ENCODE measurements at regions not wholly inside any gene's neighbourhood (a gene's known extent, or its start where the extent isn't known, plus 50 kb on each side); places are given as distances from the start of the nearest gene placed in this dataset.

DNA sequence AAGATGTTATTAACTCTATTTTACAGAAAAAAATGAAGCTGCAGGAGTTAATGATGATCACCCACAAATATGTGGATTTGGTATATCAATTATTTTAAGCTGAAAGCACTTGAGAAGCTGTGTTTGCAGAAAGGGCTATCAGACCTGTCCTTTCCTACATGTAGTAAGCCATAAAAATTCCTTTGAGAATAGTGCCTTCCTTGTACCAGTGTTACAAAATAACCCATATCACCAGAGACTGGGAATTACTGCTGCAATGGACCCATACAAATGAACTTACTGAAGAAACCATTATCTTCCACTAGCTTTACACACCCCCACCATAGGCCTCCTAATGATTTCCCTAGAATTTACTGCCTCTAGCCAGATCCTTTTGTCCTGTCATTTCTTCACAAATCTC lies 99.2 kb upstream of the ZRANB2 start:
- DNase-seq: no peak

DNA sequence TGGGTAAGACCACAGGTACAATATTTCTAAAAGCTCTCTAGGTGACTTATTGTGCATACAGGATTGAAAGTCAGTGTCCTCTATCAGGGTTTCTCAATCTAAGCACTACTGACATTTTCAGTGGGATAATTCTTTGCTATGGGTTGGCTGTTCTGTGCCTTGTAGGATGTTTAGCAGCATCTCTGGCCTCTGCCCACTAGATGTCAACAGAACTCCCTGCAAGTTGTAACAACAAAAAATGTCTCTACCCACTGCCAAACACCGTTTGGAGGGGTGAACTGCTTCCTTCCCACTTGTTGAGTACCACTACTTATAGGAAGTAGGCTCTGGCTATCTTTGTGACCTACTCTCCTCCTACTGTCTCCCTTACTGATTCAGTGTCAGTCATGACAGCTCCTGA lies 90.1 kb upstream of the ZRANB2 start:
- no peak for DNase-seq

DNA sequence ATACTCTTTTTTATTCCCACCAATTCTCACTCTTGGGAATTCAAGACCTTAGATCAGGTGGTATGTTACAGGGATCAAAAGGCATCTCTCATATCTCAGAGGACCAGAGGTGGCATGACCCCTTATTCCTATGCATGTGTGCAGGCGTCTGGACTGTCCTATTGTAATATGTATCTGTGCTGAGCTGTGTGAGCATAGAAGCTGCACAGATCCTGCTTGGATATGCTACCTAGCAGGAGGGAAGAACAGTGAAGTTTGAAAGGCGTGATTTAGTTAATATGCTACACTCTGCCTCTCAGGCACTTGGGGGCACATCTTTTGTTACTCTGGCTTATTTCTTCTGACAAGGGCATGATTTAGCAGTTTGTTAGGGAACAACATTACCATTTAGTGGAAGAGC lies 86.7 kb upstream of the ZRANB2 start:
- DNase-seq: no peak

DNA sequence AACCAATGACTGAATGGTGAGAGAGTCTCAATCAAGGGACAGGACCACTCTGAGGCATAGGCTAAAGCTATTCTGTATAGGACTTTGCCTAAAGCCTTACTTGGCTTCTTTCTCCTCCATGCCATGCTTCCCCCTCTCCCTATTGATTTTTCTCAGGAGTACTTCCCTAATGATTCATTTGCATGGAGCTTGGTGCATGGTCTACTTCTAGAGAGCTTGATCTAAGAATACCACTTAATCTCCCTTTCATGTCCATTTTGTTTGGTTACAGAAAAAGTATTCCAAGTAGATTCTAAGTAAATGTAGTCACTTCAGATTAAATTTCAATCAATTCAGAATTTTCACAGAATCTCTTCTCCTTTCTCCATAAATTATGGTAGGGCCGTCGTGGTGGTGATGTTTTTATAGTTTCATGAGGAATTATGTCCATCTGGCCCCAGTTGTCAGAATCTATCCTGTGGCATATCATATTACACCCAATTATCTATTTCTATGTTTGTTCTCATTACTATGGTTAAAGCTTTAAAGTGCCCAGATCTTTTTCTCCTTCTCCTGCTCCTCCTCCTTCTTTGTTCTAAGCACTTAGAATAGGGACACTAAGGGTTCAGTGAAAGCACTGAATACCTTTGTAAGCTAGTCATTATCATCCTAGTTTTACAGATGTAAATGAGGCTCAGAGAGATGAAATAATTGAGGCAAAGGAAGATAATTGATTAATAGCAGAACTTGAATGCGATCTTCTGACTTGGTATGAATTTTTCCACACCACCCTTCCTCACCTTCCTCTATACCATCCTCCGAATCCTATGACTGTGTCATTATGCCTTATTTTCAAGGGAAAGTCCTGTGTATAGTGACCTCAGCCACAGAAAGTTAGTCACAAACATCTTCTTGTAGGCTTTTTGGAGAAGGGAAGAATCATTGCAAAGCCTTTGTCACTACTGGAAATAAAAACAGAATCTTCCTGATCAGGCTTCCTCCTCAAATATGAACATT lies 85.6 kb upstream of the ZRANB2 start:
- no peak for DNase-seq

DNA sequence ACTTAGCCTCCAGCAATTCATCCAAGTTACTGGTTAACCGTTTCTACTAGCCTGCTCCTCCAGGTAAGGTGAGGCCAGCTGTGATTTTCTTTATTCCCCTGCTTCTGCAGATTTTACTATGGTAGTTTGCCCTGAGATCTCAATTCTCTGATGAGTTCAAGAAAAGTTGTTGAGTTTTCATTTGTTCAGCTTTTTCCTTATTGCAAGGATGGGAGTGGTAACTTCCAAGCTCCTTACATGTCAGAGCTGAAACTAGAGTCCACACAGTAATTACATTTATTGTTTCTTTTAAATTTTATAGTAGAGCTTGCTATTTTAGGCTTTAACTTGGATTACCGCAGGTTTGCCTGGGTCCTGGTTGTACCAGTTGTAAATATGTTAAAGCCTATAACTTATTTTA lies 76.9 kb upstream of the ZRANB2 start:
- no peak for DNase-seq

DNA sequence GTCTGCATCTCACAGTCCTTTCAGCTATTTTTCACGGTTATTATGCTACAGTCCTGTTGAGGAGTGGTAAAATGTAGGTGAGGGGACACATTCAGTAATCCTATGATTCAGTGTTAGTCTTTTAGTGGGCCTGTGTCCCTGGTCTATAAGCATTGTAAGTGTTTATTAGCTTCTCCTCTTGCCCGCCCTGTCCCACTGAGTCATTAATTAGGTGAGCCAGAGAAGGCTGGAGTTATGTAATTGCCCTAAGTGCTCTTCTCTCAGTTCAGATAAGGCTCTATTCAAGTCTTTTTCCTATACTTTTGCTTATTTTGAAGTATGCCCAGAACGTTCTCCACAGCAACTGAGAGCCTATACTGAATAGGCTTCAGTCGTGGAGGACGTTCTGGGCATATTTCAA lies 76.3 kb upstream of the ZRANB2 start:
- DNase-seq: no peak

DNA sequence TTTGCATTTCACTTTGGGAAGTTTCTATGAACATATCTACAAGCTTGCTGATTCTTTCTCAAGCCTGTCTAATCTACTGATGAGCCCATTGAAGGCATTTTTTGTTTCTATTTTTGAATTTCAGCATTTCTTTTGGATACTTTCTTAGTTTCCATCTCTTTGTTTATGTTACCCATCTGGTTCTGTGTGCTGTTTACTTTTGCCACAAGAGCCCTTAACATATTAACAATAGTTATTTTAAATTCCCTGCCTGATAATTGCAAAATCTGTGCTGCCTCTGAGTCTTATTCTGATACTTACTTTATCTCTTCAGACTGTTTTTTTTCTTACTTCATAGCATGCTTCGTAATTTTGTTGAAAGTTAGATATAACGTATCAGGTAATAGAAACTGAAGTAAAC lies 75.8 kb upstream of the ZRANB2 start:
- no peak for DNase-seq

DNA sequence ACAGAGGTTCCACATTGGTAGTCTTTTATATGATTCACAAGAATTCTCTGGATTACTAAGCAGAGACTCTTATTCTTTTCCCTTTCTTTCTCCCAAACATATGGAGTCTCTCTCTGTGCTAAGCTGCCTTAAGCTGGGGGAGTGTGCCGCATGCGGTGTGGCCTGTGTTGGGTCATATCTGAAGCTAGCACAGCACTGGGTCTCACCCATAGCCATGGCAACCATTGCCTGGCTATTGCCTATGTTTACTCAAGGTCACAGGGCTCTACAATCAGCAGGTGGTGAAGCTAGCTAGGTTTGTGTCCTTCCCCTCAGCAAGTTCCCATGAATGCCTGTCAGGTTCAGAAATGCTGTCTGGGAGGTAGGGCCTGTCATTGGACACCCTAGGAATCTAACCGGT lies 73.6 kb upstream of the ZRANB2 start:
- no peak for DNase-seq

DNA sequence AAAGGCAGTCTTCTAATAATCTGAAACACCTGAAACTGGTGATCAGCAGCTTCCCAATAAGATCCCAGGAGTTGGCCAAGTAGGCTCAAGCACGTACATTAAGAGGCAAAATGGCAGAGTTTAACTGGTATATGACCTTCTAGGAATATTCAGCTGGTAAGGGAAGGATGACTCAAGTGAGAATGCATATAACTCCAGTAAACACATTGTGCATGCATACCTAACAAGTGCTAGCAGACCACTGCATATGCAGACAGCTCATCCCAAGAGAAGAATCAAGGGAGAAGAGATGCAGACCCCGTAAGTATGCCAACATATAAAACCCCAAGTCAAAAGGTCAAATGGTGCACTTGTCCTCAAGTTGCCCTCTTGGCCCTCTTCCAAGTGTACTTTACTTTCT lies 73.0 kb upstream of the ZRANB2 start:
- DNase-seq: no peak

DNA sequence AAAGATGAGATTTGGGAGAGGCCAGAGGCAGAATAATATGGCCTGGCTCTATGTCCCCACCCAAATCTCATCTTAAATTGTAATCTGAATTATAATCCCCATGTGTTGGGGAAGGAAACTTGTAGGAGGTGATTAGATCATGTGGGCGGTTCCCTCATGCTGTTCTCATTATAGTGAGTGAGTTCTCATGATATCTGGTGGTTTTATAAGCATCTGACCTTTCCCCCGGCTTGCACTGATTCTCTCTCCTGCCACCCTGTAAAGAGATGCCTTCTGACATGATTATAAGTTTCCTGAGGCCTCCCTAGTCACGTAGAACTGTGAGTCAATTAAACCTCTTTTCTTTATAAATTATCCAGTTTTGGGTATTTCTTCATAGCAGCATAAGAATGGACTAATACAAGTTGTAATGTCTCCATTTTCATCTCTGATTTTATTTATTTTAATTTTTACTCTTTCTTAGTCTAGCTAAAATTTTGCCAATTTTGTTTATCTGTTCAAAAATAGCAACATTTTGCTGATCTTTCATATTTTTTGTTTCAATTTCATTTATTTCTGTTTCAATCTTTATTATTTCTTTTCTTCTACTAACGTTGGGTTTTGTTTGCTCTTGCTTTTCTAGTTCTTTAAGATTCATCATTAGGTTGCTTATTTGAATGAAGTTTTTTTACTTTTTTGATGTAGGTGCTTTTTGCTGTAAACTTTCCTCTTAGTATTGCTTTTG lies 67.0 kb upstream of the ZRANB2 start:
- DNase-seq: no peak

DNA sequence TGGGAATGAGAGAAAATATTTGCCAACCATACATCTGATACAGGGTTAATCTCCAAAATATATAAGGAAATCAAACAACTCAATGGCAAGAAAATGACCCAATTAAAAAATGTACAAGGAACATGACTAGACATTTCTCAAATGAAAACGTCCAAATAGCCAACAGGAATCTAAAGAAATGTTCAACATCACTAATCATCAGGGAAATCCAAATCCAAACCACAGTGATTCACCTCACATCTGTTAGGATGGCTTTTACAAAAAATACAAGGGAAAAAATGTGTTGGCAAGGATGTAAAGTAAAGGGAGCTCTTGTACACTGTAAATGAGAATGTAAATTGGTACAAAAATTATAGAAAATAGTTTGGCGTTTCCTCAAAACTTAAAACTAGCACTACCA lies 54.7 kb upstream of the ZRANB2 start:
- DNase-seq: no peak
